ENCODE measurements at regions not wholly inside any gene's neighbourhood (a gene's known extent, or its start where the extent isn't known, plus 50 kb on each side); places are given as distances from the start of the nearest gene placed in this dataset.

- Histone ChIP-seq H4K20me1 (replicated peaks; ENCODE audit: control insufficient read depth, extremely low read depth, insufficient read depth, low read length) (no peaks in the 10 kb centered on the region), H2AFZ (ENCODE audit: low read depth, low read length) (no peak overlapping the region), H3K27me3 (ENCODE audit: control insufficient read depth in 2 of 2, insufficient read depth in 2 of 2, low read length in 2 of 2) (no peaks in the 10 kb centered on the region), H3K36me3 (ENCODE audit: control insufficient read depth in 2 of 2, extremely low read depth in 1 of 2, insufficient read depth in 2 of 2, low read length in 2 of 2) (no peaks in the 10 kb centered on the region), H3K9ac (replicated peaks; ENCODE audit: extremely low read depth, insufficient read depth, low read length) (no peak overlapping the region), H3K9me1 (replicated peaks; ENCODE audit: control insufficient read depth, extremely low read depth, insufficient read depth, low read length) (no peaks in the 10 kb centered on the region), H3K27ac (ENCODE audit: insufficient read depth, low read depth, low read length) (no peak overlapping the region), H3K9me3 (replicated peaks; ENCODE audit: control insufficient read depth, insufficient read depth, low read length) (no peaks in the 10 kb centered on the region), H3K4me1 (ENCODE audit: control insufficient read depth, extremely low read depth, insufficient read depth, low read length) (no peaks in the 10 kb centered on the region), H3K4me3 (replicated peaks in 1 of 3; ENCODE audit: insufficient read depth in 1 of 3, low read depth in 1 of 3, low read length in 3 of 3) (no peak overlapping the region), H3K4me2 (ENCODE audit: insufficient read depth, low read length) (no peak overlapping the region), H3K79me2 (ENCODE audit: control insufficient read depth, insufficient read depth, low read length) (no peaks in the 10 kb centered on the region)
- FAIRE-seq (no peak), DNase-seq (ENCODE audit: low read depth, low spot score) (no peak)
- dilution Hi-C loops (cut with MboI; ENCODE audit: extremely low pct_ligation_motif_present, low sequenced_read_pairs) (no loop called here), intact Hi-C loops (cut with micrococcal nuclease) (no loop called here)
- no peak for TF ChIP-seq JUN (IDR thresholded peaks at IDR 0.05; ENCODE audit: borderline replicate concordance, insufficient read depth, insufficient read length, low read depth)
- ChIA-PET POLR2A (no interaction called here), CTCF (no interaction called here)
- BruUV-seq (replicated peaks) = no TSS peak
Observed at GRCh38 chr10:7035126-7035761, 375.6 kb downstream of the SFMBT2 start.

GRCh38 chr10:7033031-7033430 lies 377.8 kb downstream of the SFMBT2 start:
- Histone ChIP-seq H2AFZ (ENCODE audit: low read depth, low read length) (no peak overlapping the region), H4K20me1 (replicated peaks; ENCODE audit: control insufficient read depth, extremely low read depth, insufficient read depth, low read length) (no peaks in the 10 kb centered on the region), H3K9me1 (replicated peaks; ENCODE audit: control insufficient read depth, extremely low read depth, insufficient read depth, low read length) (no peaks in the 10 kb centered on the region), H3K36me3 (ENCODE audit: control insufficient read depth in 2 of 2, extremely low read depth in 1 of 2, insufficient read depth in 2 of 2, low read length in 2 of 2) (no peaks in the 10 kb centered on the region), H3K4me2 (ENCODE audit: insufficient read depth, low read length) (no peak overlapping the region), H3K27ac (ENCODE audit: insufficient read depth, low read depth, low read length) (no peak overlapping the region), H3K4me3 (replicated peaks in 1 of 3; ENCODE audit: insufficient read depth in 1 of 3, low read depth in 1 of 3, low read length in 3 of 3) (no peak overlapping the region), H3K27me3 (ENCODE audit: control insufficient read depth in 2 of 2, insufficient read depth in 2 of 2, low read length in 2 of 2) (no peaks in the 10 kb centered on the region), H3K9me3 (replicated peaks; ENCODE audit: control insufficient read depth, insufficient read depth, low read length) (no peaks in the 10 kb centered on the region), H3K4me1 (ENCODE audit: control insufficient read depth, extremely low read depth, insufficient read depth, low read length) (no peaks in the 10 kb centered on the region), H3K9ac (replicated peaks; ENCODE audit: extremely low read depth, insufficient read depth, low read length) (no peak overlapping the region), H3K79me2 (ENCODE audit: control insufficient read depth, insufficient read depth, low read length) (no peaks in the 10 kb centered on the region)
- TF ChIP-seq POLR2AphosphoS5 (IDR thresholded peaks at IDR 0.05; ENCODE audit: insufficient read depth, low read depth, low read length) = no peak
- no peak for TF ChIP-seq EZH2 (IDR thresholded peaks at IDR 0.05; ENCODE audit: borderline replicate concordance, low read depth, low read length, severe bottlenecking)
- no peak for TF ChIP-seq POLR2A (IDR thresholded peaks at IDR 0.05; ENCODE audit: low read depth, low read length)
- no peak for TF ChIP-seq FOS (IDR thresholded peaks at IDR 0.05; ENCODE audit: borderline replicate concordance, insufficient read depth, low read length)
- no peak for TF ChIP-seq MAX (IDR thresholded peaks at IDR 0.05; ENCODE audit: insufficient read depth, insufficient read length)
- TF ChIP-seq CTCF (IDR thresholded peaks at IDR 0.05; ENCODE audit: extremely low read depth in 1 of 2, insufficient read depth in 1 of 2, low read depth in 1 of 2, low read length in 2 of 2) = no peak
- TF ChIP-seq MYC (IDR thresholded peaks at IDR 0.05; ENCODE audit: low read depth, low read length) = no peak
- no peak for TF ChIP-seq JUN (IDR thresholded peaks at IDR 0.05; ENCODE audit: borderline replicate concordance, insufficient read depth, insufficient read length, low read depth)
- TF ChIP-seq GATA2 (IDR thresholded peaks at IDR 0.05; ENCODE audit: insufficient read depth, insufficient read length, low read depth, low read length) = no peak
- dilution Hi-C loops (cut with MboI; ENCODE audit: extremely low pct_ligation_motif_present, low sequenced_read_pairs) = no loop called here
- intact Hi-C loops (cut with micrococcal nuclease) = no loop called here
- ChIA-PET POLR2A (no interaction called here), CTCF (no interaction called here)
- DNase-seq (ENCODE audit: low read depth, low spot score) (no peak), FAIRE-seq (no peak)
- BruUV-seq (replicated peaks) = no TSS peak
